ENCODE measurements at regions not wholly inside any gene's neighbourhood (a gene's known extent, or its start where the extent isn't known, plus 50 kb on each side); places are given as distances from the start of the nearest gene placed in this dataset.
"Not testable (repeated sequence)": the region's sequence is repeated elsewhere in the genome, so short reads cannot be mapped to it uniquely, and the experiment has no call there.

DNA sequence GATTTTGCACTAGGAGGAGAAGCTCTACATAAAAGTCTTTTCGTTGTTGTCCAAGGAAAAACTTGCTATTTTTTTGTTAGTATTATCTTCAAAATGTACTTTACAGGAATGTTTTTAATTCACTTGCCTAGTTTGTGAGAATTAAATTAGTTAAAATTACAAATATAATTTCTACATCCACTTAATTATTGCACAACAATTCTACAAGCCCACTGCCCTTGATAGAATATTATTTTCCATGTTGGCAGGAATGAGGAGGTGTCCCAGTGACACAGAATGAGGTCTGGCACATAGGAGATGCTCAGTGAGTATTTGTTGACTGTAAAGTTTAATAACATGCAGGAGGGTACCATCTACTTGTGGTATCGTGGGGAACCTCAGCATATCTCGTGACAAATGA is 255.4 kb downstream of the SDHAF3 start:
- intact Hi-C loops (cut with DNase I), result no loop called here
- no peak for DNase-seq (ENCODE audit: low spot score)

DNA sequence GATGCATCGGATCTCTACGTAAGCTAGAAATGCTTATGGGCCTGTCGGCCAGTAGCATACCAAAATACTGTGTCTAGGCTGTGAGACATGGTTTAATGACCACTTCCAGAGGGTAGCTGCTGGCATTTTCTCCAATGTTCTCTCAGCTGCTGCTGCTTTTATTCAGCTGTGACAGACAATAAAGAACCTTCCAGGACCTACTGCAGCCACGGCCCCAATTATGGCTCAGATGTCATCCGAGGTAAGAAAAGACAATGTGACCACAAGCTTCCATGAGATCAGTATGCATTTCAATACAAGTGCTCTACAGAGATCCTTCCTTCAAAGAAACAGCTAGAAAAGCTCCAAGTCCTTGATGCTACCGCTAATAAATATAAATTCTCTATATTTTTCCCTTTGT is 256.2 kb downstream of the SDHAF3 start:
- intact Hi-C loops (cut with DNase I), result no loop called here
- no peak for DNase-seq (ENCODE audit: low spot score)

DNA sequence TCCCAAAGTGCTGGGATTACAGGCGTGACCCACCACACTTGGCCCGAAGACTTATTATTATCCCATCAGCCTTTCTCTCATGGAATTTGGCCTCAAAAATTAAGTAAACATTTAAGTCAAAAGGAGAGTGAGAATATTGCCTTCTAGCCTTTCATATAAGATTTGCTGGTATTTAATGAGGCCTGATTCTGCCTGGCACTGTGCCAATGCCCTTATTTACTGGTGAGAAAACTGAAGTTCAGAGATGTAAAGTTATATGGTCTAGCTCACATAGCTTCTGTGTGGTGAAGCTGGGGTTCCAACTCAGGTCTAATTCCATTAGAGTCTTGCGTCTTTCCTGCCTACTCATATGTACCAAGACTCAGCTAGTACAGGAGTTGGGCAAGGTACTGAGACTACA is 260.2 kb downstream of the SDHAF3 start:
- DNase-seq (ENCODE audit: low spot score), result no peak
- intact Hi-C loops (cut with DNase I), result no loop called here

DNA sequence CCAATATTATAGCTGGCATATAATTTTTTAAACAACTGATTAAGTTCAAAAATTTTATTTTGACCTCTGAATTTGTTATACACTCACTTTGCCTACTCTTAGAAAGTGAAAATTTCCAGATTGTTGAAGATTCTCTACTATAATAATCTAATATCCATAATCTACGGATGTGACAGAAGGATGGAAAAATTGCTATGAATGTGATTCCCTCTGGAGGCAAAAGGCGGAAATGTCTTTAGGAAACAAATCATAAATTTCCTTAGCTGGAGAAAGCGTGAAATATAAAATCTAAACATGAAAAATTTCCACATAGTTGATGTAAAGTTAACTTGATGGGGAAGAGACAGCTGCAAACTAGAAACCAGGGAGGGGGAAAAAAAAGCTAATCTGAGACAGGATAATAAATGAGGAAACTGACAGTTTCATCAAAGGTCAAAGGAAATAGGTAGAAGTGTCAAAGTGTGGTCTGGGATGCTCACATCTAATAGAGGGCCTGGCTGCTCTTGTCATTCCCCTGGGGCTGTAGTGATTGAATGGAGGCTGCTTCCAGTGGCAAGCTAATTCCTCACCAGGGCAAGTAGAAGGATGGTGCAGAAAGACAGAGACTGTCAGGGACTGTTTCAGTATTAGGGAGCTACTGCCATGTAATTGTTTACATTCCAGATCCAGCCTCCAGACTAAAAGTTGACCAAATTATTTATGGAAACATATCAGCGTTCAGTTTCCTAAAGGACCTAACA is 264.5 kb downstream of the SDHAF3 start:
- no peak for DNase-seq (ENCODE audit: low spot score)
- intact Hi-C loops (cut with DNase I), result no loop called here

DNA sequence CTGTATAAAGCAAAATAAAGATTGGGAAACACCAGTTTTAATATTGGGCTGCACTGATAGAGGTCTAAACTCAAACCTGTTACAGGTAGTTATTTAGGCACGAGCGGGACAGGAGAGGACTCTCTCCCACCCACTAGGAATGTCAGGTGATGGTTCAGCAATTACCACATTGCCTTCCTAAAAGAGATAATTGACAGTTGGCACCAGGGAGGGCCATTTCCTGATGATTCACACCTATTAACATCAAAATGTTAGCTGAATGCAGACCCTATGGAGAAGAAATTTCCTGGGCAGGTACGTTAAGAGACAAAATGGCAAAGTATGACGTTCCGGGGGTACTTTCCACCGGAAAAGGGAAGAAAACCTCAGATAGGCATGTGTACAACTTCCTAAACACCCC is 272.6 kb downstream of the SDHAF3 start:
- DNase-seq (ENCODE audit: low spot score), result no peak
- intact Hi-C loops (cut with DNase I), result no loop called here

DNA sequence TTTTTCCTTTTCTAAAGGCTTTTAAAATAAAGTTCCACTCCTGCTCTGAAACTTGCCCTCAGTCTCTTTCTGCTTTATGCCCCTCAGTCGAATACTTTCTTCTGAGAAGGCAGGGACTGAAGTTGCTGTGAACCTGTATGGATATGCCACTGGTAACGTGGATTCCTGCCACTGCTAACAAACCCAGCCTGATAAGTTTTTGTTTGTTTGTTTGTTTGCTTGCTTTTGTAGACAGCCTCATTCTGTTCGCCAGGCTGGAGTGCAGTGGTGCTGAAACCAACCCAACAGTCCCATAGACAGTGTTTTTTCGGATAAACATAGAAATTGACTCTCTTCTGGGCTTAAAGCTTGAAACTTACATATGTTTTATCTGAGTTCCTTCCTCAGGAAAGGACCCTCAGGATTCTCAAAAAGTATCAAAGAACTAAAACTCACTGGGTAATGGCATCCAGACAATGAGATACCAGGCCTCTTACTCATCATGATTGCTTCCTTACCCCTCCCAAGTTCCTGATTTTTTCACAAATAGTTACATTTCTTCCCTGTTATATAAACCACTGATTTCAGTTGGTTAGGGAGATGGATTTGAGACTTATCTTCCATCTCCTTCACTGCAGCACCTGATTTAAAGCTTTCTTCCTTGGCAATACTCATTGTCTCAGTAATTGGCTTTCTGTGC is 273.6 kb downstream of the SDHAF3 start:
- DNase-seq (ENCODE audit: low spot score), result no peak
- intact Hi-C loops (cut with DNase I), result no loop called here

DNA sequence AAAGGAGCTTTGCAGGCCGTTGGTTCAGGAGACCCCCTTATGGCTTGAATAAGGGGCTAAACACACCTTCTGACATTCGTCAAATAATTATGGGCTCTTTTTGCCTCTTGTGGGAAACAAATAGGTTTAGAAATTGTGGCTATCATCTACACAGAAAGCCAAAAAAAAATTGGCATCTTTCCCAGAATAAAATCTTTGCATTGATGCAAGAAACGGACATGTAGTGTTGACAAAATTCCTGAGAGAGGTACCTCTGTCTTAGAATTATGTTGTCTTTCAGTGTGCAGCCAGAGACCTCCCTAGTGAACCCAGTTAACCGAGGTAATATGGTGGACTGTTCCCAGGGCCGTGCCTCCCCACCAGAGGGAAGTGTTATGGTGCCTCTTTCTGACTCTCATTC is 283.9 kb downstream of the SDHAF3 start:
- intact Hi-C loops (cut with DNase I), result no loop called here
- no peak for DNase-seq (ENCODE audit: low spot score)

DNA sequence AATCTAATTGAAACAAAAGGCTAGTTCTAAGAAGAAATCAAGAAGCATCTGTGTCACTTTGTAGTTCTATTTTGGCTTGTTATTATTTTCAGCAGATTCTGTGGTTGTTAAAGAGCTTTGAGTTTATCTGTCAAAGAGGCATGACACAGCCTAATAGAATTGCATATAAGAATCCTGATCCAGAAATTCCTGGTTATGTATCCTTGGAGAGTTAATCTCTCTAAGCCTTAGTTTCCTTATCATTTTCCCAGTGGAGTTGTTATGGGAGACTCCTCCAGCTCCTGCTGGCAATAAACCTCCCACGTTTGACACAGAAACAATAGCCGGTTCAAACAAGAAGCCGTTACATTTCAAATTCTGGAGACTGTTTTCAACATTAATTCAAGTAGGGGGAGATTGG is 288.3 kb downstream of the SDHAF3 start:
- DNase-seq (ENCODE audit: low spot score), result no peak
- intact Hi-C loops (cut with DNase I), result no loop called here

DNA sequence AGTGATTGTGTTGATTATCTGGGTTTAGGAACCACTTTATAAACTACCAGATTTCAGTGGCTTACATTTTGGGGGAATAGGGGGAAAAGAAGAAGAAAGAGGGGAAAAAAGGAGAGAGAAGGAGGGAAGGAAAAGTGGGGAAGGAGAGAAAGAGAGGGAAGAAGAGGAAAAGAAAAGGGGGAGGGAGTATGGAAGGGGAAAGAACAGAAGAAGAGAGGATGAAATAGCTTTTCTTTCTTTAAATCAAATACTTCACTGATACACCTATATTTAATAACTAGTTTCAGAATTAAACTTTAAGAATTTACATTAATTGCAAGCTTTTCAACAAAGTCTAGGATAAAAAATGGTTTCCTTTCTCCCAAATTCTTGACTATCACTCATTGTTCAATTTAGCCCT is 289.6 kb downstream of the SDHAF3 start:
- intact Hi-C loops (cut with DNase I), result no loop called here
- DNase-seq (ENCODE audit: low spot score), result no peak

DNA sequence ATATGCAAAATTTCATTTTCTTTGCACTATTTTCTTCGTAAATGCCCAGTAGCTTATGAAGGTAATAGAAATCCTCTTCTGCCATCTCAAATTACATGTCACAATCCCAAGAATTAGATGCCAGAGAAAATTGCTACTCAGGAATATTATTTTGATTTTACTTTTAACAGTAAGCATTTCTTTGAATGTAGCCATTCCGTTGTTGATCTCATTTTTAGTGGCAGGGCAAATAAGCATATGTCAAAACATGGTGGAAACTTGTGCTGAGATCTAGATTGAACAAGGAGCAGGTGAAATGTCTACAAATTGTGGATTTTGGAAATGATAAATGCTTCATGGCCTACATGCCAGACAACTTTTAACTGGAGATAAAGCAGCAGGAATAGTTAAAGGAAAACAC is 291.8 kb downstream of the SDHAF3 start:
- no peak for DNase-seq (ENCODE audit: low spot score)
- intact Hi-C loops (cut with DNase I), result no loop called here

DNA sequence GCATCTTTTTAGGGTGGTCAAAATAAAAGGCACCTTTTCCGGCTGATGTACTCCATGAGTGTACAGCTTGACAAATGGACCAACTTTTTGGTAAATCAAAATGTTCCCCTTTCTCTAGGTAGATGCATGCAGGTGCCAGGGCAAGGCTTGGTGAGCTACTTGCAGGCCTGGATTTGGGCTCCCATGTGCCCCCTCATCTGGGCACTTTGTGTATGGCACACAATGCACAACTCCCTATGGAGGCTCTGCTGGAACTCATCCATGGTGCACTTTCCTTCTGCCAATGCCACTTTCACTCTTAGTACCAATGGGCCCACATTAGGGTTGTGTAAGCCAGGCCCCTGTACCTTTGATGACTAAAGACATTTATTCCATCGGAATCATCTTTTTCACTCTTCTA is 300.8 kb downstream of the SDHAF3 start:
- DNase-seq (ENCODE audit: low spot score), result no peak
- intact Hi-C loops (cut with DNase I), result no loop called here

DNA sequence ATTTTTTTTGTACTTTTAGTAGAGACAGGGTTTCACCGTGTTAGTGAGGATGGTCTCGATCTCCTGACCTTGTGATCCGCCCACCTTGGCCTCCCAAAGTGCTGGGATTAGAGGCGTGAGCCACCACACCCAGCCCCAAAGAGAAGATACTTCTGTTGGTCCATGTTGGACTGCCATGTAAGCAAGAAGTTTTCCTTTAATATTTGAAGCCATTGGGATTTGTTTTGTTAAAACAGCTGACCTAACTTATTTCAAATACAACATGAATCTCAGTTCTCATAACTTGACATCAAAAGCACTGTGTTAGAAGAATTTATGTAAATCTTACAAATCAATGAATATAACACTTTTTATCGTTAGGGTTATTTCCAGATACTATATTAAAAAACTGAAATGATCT is 302.4 kb downstream of the SDHAF3 start:
- no peak for DNase-seq (ENCODE audit: low spot score)
- intact Hi-C loops (cut with DNase I), result no loop called here

DNA sequence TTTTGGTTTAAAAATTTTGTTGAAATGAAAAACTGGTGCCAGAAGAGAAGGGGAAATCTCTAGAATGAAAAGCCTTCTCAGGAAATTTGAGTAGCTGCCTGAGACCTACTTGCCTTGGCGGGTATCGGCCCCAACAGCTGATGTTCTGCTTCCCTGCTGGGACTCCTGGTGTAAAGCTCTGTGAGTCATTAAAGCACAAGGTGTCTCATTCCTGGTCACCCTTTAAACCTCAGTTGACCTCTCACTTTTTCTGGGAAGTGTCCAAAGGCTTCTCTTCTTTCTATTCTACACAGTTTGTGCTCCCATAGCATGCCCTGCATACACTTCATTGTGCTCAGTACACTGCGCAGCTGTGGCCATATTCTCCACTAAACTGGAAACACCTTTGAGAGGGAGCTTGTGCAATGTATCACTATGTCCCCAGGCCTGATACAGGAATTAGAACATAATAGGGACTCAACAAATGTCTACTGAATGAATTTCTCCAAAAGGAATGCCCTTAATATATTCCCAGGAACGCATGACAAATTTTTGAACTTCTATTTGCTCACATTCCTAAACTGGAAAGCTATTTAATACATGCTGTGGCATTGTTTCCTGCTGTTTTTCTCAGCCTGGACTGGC is 303.9 kb downstream of the SDHAF3 start:
- intact Hi-C loops (cut with DNase I), result no loop called here
- DNase-seq (ENCODE audit: low spot score), result no peak

DNA sequence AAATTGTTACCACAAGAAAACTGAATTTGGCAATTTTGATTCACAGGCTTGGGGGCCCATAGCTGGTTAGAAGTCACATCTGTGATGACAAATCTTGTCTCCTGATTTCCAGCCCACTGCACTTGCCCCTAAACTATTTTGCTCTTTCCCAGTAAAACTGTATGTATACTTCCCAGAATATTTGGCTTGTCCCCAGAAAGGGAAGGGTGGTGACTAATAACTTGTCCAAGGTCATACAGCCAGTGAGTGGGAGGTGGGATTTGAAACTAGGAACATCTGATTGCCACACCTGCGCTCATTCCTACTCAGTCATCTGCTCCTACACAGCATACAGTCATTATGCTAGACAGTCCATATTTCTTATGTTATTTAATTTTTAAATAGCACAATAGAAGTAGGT is 304.5 kb downstream of the SDHAF3 start:
- intact Hi-C loops (cut with DNase I), result no loop called here
- DNase-seq (ENCODE audit: low spot score), result no peak

DNA sequence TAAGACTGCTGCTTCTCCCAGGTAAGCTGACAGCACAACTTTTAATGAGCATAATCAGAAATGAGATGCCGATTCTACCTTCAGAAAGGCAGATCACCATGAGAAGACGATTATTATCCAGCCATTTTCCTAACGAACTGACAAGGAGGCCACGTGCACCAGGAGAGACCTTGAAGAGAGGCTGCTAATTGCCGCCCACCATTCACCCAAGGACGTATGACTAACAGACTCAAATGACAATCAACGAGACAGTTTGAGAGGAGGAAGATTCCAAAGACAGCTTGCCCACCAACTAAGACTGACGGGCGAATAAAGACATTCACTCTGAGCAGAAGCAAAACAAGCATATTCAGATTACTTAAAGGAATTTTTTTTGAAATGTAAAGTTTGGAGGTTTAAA is 301.9 kb upstream of the TAC1 start:
- intact Hi-C loops (cut with DNase I), result no loop called here
- DNase-seq (ENCODE audit: low spot score), result no peak

DNA sequence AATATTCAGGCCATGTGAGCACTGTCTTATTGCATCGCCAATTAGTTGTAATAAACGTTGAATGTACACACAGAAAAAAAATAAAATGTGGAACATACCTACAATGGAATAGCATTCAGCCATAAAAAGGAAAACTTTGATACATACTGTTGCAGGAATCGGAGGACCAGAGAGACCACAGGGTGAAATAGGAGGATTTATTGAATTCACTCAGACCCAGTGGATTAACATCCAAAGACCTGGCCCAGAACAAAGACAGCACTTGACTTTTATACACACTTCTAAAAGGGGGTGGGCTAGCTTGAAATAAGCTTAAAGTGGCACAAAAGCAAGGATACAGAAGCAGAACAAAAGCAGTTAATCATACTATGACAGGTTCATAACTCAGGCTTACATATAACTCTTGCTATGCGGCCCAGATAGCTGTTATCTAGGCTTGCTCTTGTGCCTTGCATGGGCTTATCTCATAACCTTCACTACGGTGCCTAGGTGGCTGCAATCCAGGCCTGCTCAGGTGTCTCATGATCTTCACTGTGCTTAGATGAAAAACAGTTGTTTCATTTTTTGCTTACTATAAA is 292.2 kb upstream of the TAC1 start:
- intact Hi-C loops (cut with DNase I), result no loop called here
- no peak for DNase-seq (ENCODE audit: low spot score)

DNA sequence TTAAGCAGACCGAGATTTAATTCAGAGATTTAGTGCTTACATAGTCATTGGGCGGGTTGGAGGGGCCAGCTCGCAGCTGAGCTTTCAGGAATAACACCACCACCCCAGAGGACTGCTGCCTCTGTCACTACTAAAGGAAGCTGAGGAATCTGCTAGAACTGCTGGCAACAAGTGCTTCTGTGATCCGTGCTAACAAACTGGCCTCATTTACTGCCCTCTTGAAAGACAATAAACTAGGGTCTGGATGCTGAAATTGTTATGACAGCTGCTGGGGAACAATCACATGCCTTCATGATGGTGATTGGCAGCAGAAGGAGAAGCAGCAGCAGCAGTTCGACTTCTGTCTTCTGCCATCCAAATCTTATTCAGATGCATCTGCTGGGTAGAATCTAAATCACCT is 285.5 kb upstream of the TAC1 start:
- DNase-seq (ENCODE audit: low spot score), result no peak
- intact Hi-C loops (cut with DNase I), result no loop called here

DNA sequence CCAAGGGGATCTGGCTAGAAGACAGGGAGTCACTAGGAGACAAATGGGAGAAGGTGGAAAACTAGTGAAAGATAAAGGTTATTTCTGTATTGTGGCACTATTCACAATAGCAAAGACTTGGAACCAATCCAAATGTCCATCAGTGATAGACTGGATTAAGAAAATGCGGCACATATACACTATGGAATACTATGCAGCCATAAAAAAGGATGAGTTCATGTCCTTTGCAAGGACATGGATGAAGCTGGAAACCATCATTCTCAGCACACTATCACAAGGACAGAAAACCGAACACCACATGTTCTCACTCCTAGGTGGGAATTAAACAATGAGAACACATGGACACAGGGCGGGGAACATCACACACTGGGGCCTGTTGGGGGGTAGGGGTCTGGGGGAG is 282.4 kb upstream of the TAC1 start:
- intact Hi-C loops (cut with DNase I); DNase-seq (ENCODE audit: low spot score): not testable (repeated sequence)

DNA sequence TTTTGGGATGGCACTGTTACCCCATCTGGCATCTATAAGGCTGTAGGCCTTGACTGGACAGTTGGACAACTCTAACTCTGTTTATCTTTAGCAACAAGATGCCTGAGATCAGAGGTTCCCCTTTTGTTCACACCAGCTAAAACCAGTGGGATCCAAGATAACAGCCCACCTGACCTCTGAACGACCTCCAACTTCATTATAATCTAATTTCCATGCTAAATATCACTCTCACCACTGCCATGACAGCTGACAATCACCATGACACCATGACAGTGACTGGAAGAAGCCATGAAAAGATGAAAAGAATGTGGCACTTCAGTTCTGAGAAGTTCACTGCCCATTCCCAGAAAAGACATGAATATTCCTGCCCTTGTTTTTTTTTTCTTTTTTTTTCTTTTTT is 281.4 kb upstream of the TAC1 start:
- intact Hi-C loops (cut with DNase I), result no loop called here
- DNase-seq (ENCODE audit: low spot score), result no peak

DNA sequence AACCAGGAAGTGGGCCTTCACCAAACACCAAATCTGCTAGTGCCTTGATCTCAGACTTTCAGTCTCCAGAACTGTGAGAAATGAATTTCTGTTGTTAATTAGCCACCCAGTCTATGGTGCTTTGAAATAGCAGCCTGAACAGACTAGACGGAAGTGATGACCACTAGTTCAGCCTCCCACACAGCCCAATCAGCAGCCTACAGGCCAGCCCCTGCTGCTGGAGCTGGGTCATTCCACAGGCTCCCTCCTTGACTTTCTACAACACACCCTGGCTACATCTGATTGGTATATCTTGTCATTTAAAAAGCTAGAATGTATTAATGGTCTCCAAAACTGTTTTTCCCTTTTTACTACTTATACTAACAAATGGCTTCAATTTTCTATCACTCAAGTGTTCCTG is 277.2 kb upstream of the TAC1 start:
- intact Hi-C loops (cut with DNase I), result no loop called here

DNA sequence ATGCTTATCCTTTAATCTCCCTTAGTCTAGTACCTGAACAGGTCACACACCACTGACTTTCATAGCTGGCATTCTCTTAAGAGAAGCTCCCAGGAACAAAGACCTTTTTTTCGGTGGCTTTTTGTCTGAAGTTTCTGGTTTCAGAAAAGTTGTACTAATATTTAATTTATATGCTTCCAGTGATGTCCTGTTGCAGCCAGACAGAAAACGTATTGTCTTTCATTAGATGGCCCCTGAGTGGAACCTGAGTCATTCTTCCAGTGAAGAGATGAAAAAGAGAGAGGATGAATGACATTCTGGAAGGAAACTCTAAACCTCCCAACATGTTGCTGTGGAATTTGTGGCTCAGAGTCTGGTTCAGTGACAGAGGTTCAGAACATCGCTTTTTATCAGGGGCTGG is 274.8 kb upstream of the TAC1 start:
- no peak for DNase-seq (ENCODE audit: low spot score)
- intact Hi-C loops (cut with DNase I), result no loop called here

More for the DNA sequence above, 277.2 kb upstream of the TAC1 start:
- no peak for DNase-seq (ENCODE audit: low spot score)
